H1 (cell line): ENCODE measurements at regions not wholly inside any gene's neighbourhood (a gene's known extent, or its start where the extent isn't known, plus 50 kb on each side); places are given as distances from the start of the nearest gene placed in this dataset.

Source experiments
- CTCF ChIA-PET: fragments of 300-600 bp; sonication (Branson Sonifier 250); formaldehyde crosslinking; loops from one replicate; lab custom pipeline; 2021; ENCODE audit not compliant: partially characterized antibody; lab: Charles Lee
- POLR2A ChIA-PET: fragments of 300-600 bp; sonication (Branson Sonifier 250); formaldehyde crosslinking; loops from one replicate; lab custom pipeline; 2021; ENCODE audit warnings: inconsistent platforms; ENCODE audit not compliant: partially characterized antibody; lab: Charles Lee
- DNase-seq, 2 experiments: peaks; one replicate each; pipeline versions ENCODE4 v3.0.0 to v3.0.0-alpha.2; 2010 to 2022; ENCODE audit warnings: low spot score in 2 of 2, low read depth in 1 of 2, mixed read lengths in 1 of 2
- FAIRE-seq: peaks from 2 replicates; lab custom pipeline; 2011; peaks lifted over from hg19 to GRCh38; lab: Jason Lieb, UNC
- H2AFZ ChIP-seq: 2 replicates; pipeline ENCODE4 v1.8.1; 2012; ENCODE audit warnings: low read length, inconsistent platforms
- H2AK5ac ChIP-seq: 2 replicates; pipeline ENCODE4 v1.6.1; 2013; ENCODE audit warnings: low read depth, low read length
- H2BK120ac ChIP-seq: replicated peaks from 2 replicates; pipeline ENCODE3; 2013; ENCODE audit warnings: low read depth, low read length, inconsistent platforms
- H2BK12ac ChIP-seq: 2 replicates; pipeline ENCODE4 v1.6.1; 2013; ENCODE audit warnings: low read depth, low read length
- H2BK15ac ChIP-seq: 2 replicates; pipeline ENCODE4 v1.6.1; 2013; ENCODE audit warnings: low read length
- H2BK20ac ChIP-seq: 2 replicates; pipeline ENCODE4 v1.6.1; 2013; ENCODE audit warnings: low read length
- H2BK5ac ChIP-seq: 2 replicates; pipeline ENCODE4 v1.6.1; 2013; ENCODE audit warnings: low read depth, low read length
- H3K14ac ChIP-seq: 2 replicates; pipeline ENCODE4 v1.6.1; 2013; ENCODE audit warnings: inconsistent platforms; ENCODE audit not compliant: insufficient read length
- H3K18ac ChIP-seq: 2 replicates; pipeline ENCODE4 v1.6.1; 2013; ENCODE audit warnings: low read length; ENCODE audit errors: extremely low read depth
- H3K23ac ChIP-seq: 2 replicates; pipeline ENCODE4 v1.6.1; 2013; ENCODE audit warnings: inconsistent platforms; ENCODE audit not compliant: insufficient read length
- H3K23me2 ChIP-seq: 2 replicates; pipeline ENCODE4 v1.6.1; 2013; ENCODE audit warnings: low read depth, low read length
- H3K27ac ChIP-seq: 2 replicates; pipeline ENCODE4 v1.6.1; 2011; ENCODE audit warnings: low read depth, low read length, inconsistent platforms
- H3K27me3 ChIP-seq, 4 experiments: replicated peaks in 1 of 4; 1 replicate in 1 of 4; 2 replicates in 3 of 4; pipeline versions ENCODE4 v1.6.1 to v1.8.1; 2011 to 2013; ENCODE audit warnings: low read length in 3 of 4, mild to moderate bottlenecking in 3 of 4, inconsistent platforms in 2 of 4, mixed read lengths in 2 of 4, moderate library complexity in 1 of 4; ENCODE audit not compliant: control insufficient read depth in 3 of 4, insufficient read depth in 3 of 4; ENCODE audit errors: extremely low read depth in 1 of 4
- H3K36me3 ChIP-seq, 4 experiments: 2 replicates each; pipeline versions ENCODE4 v1.6.1 to v1.8.1; 2011 to 2013; ENCODE audit warnings: mild to moderate bottlenecking in 4 of 4, low read length in 3 of 4, moderate library complexity in 2 of 4, control low read depth in 1 of 4, inconsistent platforms in 1 of 4; ENCODE audit not compliant: insufficient read depth in 4 of 4, control insufficient read depth in 2 of 4
- H3K4ac ChIP-seq: replicated peaks from 2 replicates; pipeline ENCODE3; 2013; ENCODE audit warnings: low read length, low read depth, mixed read lengths, inconsistent platforms; ENCODE audit not compliant: insufficient read length
- H3K4me1 ChIP-seq, 4 experiments: replicated peaks in 1 of 4; 1 replicate in 1 of 4; 2 replicates in 3 of 4; pipeline versions ENCODE4 v1.6.1 to v1.8.1; 2011 to 2013; ENCODE audit warnings: low read length in 3 of 4, inconsistent platforms in 2 of 4, mixed read lengths in 1 of 4; ENCODE audit not compliant: insufficient read depth in 4 of 4, control insufficient read depth in 3 of 4
- H3K4me2 ChIP-seq, 2 experiments: 2 replicates each; pipeline versions ENCODE4 v1.6.1 to v1.8.1; 2011 to 2013; ENCODE audit warnings: low read depth in 2 of 2, low read length in 2 of 2, control low read depth in 1 of 2, inconsistent platforms in 1 of 2, mild to moderate bottlenecking in 1 of 2; ENCODE audit not compliant: insufficient read depth in 1 of 2
- H3K4me3 ChIP-seq, 4 experiments: fragments of 200-600, 300-600 bp in 1 of 4; sonication (generic), shearing (Covaris generic), sonication (Bioruptor Twin) in 1 of 4; 2 replicates each; pipeline versions ENCODE4 v1.5.1 to v1.8.1; 2011 to 2016; ENCODE audit warnings: low read length in 4 of 4, low read depth in 3 of 4, control low read depth in 2 of 4, inconsistent platforms in 2 of 4, mild to moderate bottlenecking in 2 of 4, mixed read lengths in 1 of 4, moderate library complexity in 1 of 4; ENCODE audit not compliant: insufficient read depth in 2 of 4; ENCODE audit errors: extremely low read depth in 1 of 4
- H3K56ac ChIP-seq: replicated peaks from 2 replicates; pipeline ENCODE3; 2013; ENCODE audit warnings: low read depth, mild to moderate bottlenecking, mixed read lengths, low read length, inconsistent platforms; ENCODE audit not compliant: insufficient read length
- H3K79me1 ChIP-seq: 2 replicates; pipeline ENCODE4 v1.6.1; 2013; ENCODE audit warnings: low read depth, low read length, control low read depth
- H3K79me2 ChIP-seq, 2 experiments: 2 replicates each; pipeline versions ENCODE4 v1.6.1 to v1.8.1; 2012 to 2013; ENCODE audit warnings: low read length in 2 of 2, mild to moderate bottlenecking in 2 of 2, inconsistent platforms in 1 of 2; ENCODE audit not compliant: insufficient read depth in 2 of 2, control insufficient read depth in 1 of 2
- H3K9ac ChIP-seq, 4 experiments: replicated peaks in 1 of 4; 1 replicate in 1 of 4; 2 replicates in 3 of 4; pipeline versions ENCODE4 v1.6.1 to v1.8.1; 2011 to 2013; ENCODE audit warnings: low read depth in 3 of 4, low read length in 3 of 4, control low read depth in 2 of 4, mild to moderate bottlenecking in 2 of 4, moderate library complexity in 2 of 4, inconsistent platforms in 1 of 4; ENCODE audit errors: extremely low read depth in 1 of 4
- H3K9me3 ChIP-seq, 2 experiments: 2 replicates each; pipeline versions ENCODE4 v1.6.1 to v1.8.1; 2012 to 2013; ENCODE audit warnings: mild to moderate bottlenecking in 2 of 2, moderate library complexity in 2 of 2, control low read depth in 1 of 2, inconsistent platforms in 1 of 2, low read depth in 1 of 2, low read length in 1 of 2, mixed read lengths in 1 of 2; ENCODE audit not compliant: insufficient read depth in 2 of 2
- H4K20me1 ChIP-seq, 2 experiments: replicated peaks in 1 of 2; 2 replicates each; pipeline versions ENCODE3 to v1.8.1; 2011 to 2013; ENCODE audit warnings: inconsistent platforms in 2 of 2, low read length in 2 of 2, mild to moderate bottlenecking in 1 of 2; ENCODE audit not compliant: insufficient read depth in 2 of 2, control insufficient read depth in 1 of 2
- H4K5ac ChIP-seq: 2 replicates; pipeline ENCODE4 v1.6.1; 2013; ENCODE audit warnings: low read length, low read depth, mixed read lengths, inconsistent platforms; ENCODE audit not compliant: insufficient read length
- H4K8ac ChIP-seq: 2 replicates; pipeline ENCODE4 v1.8.0; 2013; ENCODE audit warnings: mild to moderate bottlenecking, moderate library complexity, low read length, inconsistent platforms; ENCODE audit not compliant: insufficient read depth; ENCODE audit errors: extremely low read depth
- H4K91ac ChIP-seq: replicated peaks from 2 replicates; pipeline ENCODE3; 2013; ENCODE audit warnings: low read length, mixed read lengths, inconsistent platforms; ENCODE audit not compliant: insufficient read length
- ATF3 ChIP-seq: IDR thresholded peaks from 2 replicates; pipeline ENCODE4 v1.6.1; 2011; ENCODE audit warnings: low read depth, mild to moderate bottlenecking, low read length; ENCODE audit not compliant: insufficient read depth
- BCL11A ChIP-seq, 2 experiments: IDR thresholded peaks; one replicate each; pipeline ENCODE4 v1.6.1; 2011; ENCODE audit warnings: low read depth in 2 of 2, low read length in 2 of 2, mild to moderate bottlenecking in 2 of 2
- BRCA1 ChIP-seq: IDR thresholded peaks from 2 replicates; pipeline ENCODE4 v1.6.1; 2012; ENCODE audit warnings: low read depth, low read length, improper control_type of control experiment
- CBX8 ChIP-seq: fragments of 300-800, 300-1000 bp; sonication (generic); IDR thresholded peaks from 2 replicates; pipeline ENCODE4 v1.7.1; 2016; ENCODE audit warnings: low read depth, low read length, borderline replicate concordance
- CEBPB ChIP-seq: IDR thresholded peaks from 2 replicates; pipeline ENCODE4 v1.6.1; 2012; ENCODE audit warnings: low read depth, low read length
- EGR1 ChIP-seq: IDR thresholded peaks from 2 replicates; pipeline ENCODE4 v1.6.1; 2011; ENCODE audit warnings: low read depth, low read length, borderline replicate concordance
- HDAC2 ChIP-seq, 2 experiments: fragments of 300-600 bp in 1 of 2; sonication (generic) in 1 of 2; IDR thresholded peaks; 2 replicates each; pipeline ENCODE4 v1.6.1; 2011 to 2012; ENCODE audit warnings: low read depth in 2 of 2, low read length in 2 of 2, mild to moderate bottlenecking in 2 of 2, moderate library complexity in 2 of 2, borderline replicate concordance in 1 of 2, inconsistent platforms in 1 of 2
- MAFK ChIP-seq: IDR thresholded peaks from 2 replicates; pipeline ENCODE4 v1.6.1; 2012; ENCODE audit warnings: low read depth, mild to moderate bottlenecking, improper control_type of control experiment, low read length
- RFX5 ChIP-seq: IDR thresholded peaks from 2 replicates; pipeline ENCODE4 v1.6.1; 2011; ENCODE audit warnings: low read depth, low read length, improper control_type of control experiment, borderline replicate concordance
- SAP30 ChIP-seq: fragments of 300-600 bp; sonication (generic); IDR thresholded peaks from 2 replicates; pipeline ENCODE4 v1.7.1; 2012; ENCODE audit warnings: low read length, moderate library complexity, mild to moderate bottlenecking, inconsistent platforms; ENCODE audit not compliant: insufficient read depth, insufficient replicate concordance
- SP1 ChIP-seq: IDR thresholded peaks from 2 replicates; pipeline ENCODE4 v1.6.1; 2011; ENCODE audit warnings: low read depth, low read length
- SP4 ChIP-seq: IDR thresholded peaks from 2 replicates; pipeline ENCODE4 v1.6.1; 2012; ENCODE audit warnings: low read length, inconsistent platforms
- SRF ChIP-seq: IDR thresholded peaks from 2 replicates; pipeline ENCODE4 v1.6.1; 2011; ENCODE audit warnings: mild to moderate bottlenecking, low read depth, low read length, moderate library complexity
- ZNF274 ChIP-seq: IDR thresholded peaks from 2 replicates; pipeline ENCODE4 v1.7.0; 2012; ENCODE audit warnings: low read length, borderline replicate concordance; ENCODE audit errors: extremely low read depth
- WGBS, 2 experiments: shearing (Covaris generic) in 1 of 2; methylation state at CpG; one replicate each; pipeline versions ENCODE4 v1.1.6 to v1.1.7; 2013 to 2015; ENCODE audit warnings: low lambda C conversion rate in 2 of 2, mixed read lengths in 2 of 2, inconsistent platforms in 1 of 2, low coverage in 1 of 2, missing lambda C conversion rate in 1 of 2; ENCODE audit not compliant: insufficient replicate concordance in 2 of 2, insufficient coverage in 1 of 2, insufficient read length in 1 of 2; ENCODE audit errors: extremely low coverage in 1 of 2, missing lambda C conversion rate in 1 of 2; 5-methylcytosine and 5-hydroxymethylcytosine counted together

GRCh38 chr3:86748015-86748414 is 242.9 kb downstream of the VGLL3 start:
- no peaks in the 10 kb centered on the region for H3K9me3 ChIP-seq
- H3K14ac ChIP-seq: no peak overlapping the region
- H2BK120ac ChIP-seq: no peak overlapping the region
- no peak overlapping the region for H3K27ac ChIP-seq
- H3K79me1 ChIP-seq: no peaks in the 10 kb centered on the region
- no peaks in the 10 kb centered on the region for H3K79me2 ChIP-seq
- no peak overlapping the region for H2BK15ac ChIP-seq
- WGBS, 2 experiments: 94% methylated on average over 6 of the region's 6 CpGs; no CpG with 5 or more reads in 1 of the 2 experiments
- H3K36me3 ChIP-seq: no peaks in the 10 kb centered on the region
- no peak overlapping the region for H3K4me3 ChIP-seq
- no peak overlapping the region for H3K18ac ChIP-seq
- no peak overlapping the region for H4K5ac ChIP-seq
- H4K20me1 ChIP-seq: no peaks in the 10 kb centered on the region
- H2BK20ac ChIP-seq: no peak overlapping the region
- no peak overlapping the region for H3K9ac ChIP-seq
- no peak overlapping the region for H3K23ac ChIP-seq
- H2BK12ac ChIP-seq: no peak overlapping the region
- H3K56ac ChIP-seq: no peak overlapping the region
- CTCF ChIA-PET: interaction anchor here (0.6 to 0.8 kb wide), 2 partner anchors 53 to 652 kb away, joined by 3 read pairs; no protein-coding TSS in a partner anchor
- TF ChIP-seq SRF (no peak), ZNF274 (no peak), BRCA1 (no peak), CBX8 (no peak), CEBPB (no peak), MAFK (no peak), RFX5 (no peak), SAP30 (no peak), SP4 (no peak), EGR1 (no peak), HDAC2 (IDR thresholded peaks at IDR 0.05; ENCODE audit: borderline replicate concordance in 1 of 2, low read depth in 2 of 2, low read length in 2 of 2) (no peak), SP1 (no peak), BCL11A (IDR thresholded peaks at IDR 0.05; ENCODE audit: low read depth in 2 of 2, low read length in 2 of 2) (no peak), ATF3 (no peak)
- H3K4me1 ChIP-seq: no peaks in the 10 kb centered on the region
- H4K91ac ChIP-seq: no peak overlapping the region
- DNase-seq (no peak), FAIRE-seq (no peak)
- H3K23me2 ChIP-seq: no peaks in the 10 kb centered on the region
- no peak overlapping the region for H3K4ac ChIP-seq
- H3K4me2 ChIP-seq: no peak overlapping the region
- H3K27me3 ChIP-seq: no peaks in the 10 kb centered on the region
- no peak overlapping the region for H4K8ac ChIP-seq
- H2AK5ac ChIP-seq: no peak overlapping the region
- no peak overlapping the region for H2BK5ac ChIP-seq
- no peak overlapping the region for H2AFZ ChIP-seq
- POLR2A ChIA-PET: no interaction called here
